ENCODE measurements at regions not wholly inside any gene's neighbourhood (a gene's known extent, or its start where the extent isn't known, plus 50 kb on each side); places are given as distances from the start of the nearest gene placed in this dataset.

GRCh38 chr13:30026093-30026492, 175.7 kb upstream of the UBL3 start:
- DNase-seq, result no peak

- no peak for DNase-seq
These were observed 174.9 kb upstream of the UBL3 start for GRCh38 chr13:30025351-30025750.

DNA sequence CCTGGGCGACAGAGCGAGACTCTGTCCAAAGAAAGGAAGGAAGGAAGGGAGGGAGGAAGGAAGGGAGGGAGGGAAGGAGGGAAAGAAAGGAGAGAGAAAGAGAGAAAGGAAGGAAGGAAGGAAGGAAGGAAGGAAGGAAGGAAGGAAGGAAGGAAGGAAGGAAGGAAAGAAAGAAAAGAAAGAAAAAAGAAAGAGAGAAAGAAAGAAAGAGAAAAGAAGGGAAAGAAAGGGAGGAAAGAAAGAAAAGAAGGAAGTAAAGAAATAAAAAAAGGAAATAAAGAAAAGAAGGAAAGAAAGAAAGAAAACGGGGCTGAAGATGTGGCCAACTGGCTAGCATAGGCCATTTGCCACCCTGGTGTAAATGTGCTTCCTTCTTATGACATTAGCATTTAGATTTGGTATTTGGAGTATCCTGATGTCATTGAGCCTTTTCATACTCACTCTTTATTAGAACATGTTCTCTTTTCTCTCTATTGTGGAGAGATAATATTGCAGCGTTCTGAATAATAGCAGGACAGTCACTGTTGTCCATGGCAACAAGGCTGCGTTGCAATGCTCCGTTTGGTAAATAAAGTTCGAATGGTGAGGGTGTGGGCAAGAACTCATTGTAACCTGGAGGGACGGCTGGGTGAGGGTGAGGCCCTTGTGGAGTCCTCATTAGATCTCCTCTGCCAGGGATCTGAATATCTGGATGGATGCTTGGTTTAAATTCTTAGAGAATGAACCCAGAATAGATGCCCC, 173.9 kb upstream of the UBL3 start:
- no peak for DNase-seq

- no peak for DNase-seq
These were observed 172.9 kb upstream of the UBL3 start for GRCh38 chr13:30023196-30023895.

DNA sequence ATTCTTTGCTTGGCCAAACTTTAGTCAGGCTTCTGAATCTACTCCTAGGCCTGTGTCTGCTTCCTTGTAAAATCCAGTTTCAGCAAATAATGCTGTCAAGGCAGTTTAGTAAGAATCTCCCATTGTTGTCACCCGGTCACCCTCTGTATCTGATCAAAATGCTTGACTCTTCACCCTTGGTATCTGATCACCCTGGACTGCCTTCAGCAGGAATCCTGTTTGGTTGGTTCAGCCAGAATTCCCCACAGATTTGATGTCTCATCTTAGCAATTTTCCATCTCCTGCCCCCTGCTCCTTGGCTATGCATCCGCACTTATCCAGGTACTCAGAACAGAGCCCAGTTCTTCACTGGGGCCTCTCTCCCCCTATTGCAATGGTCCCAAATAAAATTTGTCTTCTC, 172.4 kb upstream of the UBL3 start:
- no peak for DNase-seq

DNA sequence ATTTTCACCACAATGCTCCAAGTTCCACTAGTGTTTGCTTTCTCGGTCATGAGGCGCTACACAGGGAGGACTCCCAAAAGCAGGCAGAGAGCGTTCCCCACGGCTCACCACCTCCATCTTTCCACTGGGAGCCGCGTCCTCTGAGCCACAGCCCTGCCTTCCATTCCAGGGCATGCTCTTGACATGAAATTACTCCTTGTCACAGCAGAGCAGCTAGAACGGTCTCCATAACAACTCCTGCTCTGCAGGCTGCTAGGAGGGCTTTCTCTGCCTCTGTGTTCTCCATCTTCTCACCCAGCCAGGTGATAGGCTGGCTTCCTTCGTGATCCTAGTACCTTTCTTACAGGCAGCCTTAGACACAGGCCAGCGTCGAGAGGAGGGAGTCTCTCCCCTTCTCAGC, 171.8 kb upstream of the UBL3 start:
- DNase-seq, result no peak

GRCh38 chr13:30021611-30022010, 171.2 kb upstream of the UBL3 start:
- DNase-seq, result no peak

DNA sequence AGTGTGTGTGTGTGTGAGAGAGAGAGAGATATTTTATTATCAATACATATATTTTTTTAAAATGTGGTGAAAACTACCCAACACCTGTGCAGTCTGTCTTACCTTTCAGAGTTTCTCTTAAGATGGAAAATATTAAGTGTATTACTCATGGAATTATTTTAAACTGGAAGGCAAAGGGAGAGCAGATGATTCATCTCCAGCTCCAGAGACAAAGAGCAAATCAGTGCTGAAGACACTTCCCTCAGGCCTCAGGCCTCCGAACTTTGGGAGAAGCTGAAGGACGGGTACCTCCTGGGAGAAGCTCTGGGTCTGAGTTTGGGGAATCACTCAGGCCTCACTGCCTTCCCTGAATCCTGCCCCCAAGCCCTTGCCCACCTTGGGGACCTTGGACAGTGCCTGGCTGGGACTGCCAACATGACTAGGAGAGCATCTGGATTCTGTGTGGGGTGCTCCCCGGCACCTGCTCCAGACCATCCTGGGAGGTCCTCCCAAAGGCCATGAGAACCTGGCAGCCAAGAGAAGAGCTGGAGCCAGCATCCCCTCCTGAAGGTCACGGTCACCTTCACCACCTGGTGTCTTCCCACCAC, 170.4 kb upstream of the UBL3 start:
- DNase-seq, result no peak

- no peak for DNase-seq
These were observed 169.5 kb upstream of the UBL3 start for GRCh38 chr13:30019648-30020626.

- DNase-seq, result peak in 1 of 2 experiments; percentile 25
These were observed 167.5 kb upstream of the UBL3 start for GRCh38 chr13:30017880-30018279.

DNA sequence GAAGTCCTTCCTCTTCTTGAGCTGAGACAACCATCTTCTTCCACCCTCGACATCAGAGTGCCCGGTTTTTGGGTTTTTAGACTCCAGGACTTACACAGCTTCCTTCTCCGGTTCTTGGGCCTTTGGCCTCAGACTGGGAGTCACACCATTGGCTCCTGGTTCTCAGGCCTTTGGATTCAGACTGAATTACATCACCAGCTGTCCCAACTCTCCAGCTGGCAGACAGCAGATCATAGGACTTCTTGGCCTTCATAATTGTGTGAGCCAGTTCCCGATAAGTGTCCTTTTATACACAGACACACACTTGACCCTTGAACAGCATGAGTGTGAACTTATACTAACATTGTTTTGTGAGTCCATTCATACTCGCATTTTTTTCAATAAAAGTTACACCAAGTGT, 166.0 kb upstream of the UBL3 start:
- no peak for DNase-seq

DNA sequence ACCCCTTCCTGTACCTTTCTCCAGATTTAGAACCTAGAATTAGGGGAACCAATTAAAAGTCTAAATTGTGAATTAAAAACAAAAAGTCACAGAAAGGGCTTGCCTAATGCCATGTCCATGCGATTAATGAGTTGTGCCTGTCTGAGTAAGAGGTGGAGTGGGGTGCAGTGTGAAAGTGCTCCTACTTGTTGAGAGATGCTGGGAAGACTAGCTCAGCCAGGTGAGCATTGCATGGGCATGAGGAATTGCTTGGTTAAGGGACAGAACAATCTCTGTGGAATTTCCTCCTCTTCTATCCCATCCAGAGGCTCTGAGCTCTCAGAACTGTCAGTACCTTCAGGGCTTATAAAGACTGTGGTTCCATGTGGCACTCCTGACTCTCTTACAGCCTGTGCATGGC, 159.0 kb upstream of the UBL3 start:
- DNase-seq, result no peak

GRCh38 chr13:30006246-30006645, 155.8 kb upstream of the UBL3 start:
- DNase-seq, result no peak

DNA sequence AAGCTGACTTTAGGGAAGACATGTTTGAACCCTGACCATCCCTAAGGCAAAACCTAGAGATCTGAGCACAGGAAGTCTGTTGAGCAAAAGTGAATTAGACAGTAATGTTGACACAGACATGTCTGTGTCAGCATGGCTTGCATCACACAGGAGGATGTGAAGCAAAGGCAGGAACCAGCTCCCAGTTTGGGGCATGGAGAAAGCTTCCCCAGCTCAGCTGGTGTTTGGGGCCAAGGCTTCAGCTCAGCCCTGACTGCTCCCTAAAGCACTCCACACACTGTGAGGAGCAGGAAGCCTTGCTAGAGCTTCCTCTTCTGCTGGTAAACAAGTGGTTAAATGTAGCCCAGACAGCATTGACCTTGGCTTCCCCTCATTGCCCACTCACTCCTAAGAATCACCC, 153.8 kb upstream of the UBL3 start:
- no peak for DNase-seq

DNA sequence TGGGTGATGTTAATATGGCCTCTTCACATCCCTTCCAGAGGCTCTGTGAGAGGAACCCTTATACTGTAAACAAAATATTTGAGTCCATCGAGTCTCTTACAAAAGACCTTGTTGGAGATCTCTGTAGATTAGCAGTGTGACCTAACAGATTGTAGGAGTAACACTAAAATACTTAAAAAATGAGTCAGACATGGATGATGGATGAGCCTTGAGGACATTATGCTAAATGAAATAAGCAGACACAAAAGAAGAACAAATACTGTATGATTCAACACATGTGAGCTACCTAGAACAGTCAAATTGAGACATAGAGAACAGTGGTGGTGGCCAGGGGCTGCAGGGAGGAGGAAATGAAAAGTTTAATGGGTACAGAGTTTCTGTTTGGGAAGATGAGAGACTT, 152.2 kb upstream of the UBL3 start:
- no peak for DNase-seq

DNA sequence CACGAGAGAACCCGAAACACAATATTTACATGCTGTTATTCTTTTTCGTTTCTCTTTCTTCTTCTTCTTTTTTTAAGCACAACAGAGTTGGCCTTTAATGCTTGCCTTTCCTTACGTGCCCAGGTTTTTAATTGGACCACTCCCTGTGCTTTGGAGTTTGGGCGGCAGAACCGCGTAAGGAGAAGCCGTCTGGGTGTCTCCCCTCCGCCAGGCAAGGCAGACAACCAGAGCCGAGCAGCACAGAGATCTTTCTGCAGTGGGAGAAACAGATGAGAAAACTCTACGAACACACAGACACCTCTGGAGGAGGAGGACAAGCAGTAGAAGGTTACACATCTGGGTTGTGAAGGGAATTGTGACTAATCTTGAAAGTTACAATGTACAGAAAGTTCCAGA, 150.0 kb upstream of the UBL3 start:
- no peak for DNase-seq

DNA sequence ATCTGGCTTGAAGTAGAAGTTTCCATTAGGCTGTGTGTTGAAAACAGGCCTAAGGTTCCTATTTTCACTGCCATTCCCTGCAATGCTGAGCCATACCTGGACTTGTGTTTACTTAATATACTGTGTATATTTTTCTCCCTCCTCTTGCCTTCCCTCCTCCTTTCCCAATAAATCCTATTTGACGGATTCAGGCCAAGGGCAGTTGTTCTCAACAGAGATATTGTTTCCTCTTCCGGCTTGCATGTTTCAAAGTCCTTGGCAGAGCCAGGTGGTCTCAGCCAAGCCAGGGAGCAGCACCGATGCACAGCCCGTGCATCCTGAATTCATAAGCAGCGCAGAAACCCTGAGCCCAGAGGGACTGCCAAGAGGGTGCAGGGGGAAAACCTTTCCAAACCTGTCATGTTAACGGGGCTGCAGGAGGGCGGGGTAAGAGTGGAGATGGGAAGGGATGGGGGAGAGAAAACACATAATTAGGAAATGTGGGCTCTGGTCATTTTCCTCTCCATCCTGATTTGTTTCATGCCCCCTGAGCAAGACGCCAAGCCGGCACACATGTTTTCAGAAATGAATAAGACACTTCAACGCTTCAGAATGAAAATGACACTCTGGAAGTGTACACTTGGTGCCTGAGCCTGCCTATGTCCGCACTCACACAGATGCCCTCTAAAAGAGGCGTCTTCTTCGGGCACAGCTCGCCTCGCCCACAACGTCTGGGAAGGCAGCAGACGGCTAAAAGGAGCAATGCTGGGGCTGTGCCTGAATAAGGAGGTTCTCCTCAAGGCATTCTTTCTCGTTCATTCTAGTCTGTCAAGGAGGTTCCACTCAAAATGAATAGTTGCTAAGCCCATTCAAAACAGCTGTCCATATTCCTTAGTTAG, 149.3 kb upstream of the UBL3 start:
- no peak for DNase-seq

DNA sequence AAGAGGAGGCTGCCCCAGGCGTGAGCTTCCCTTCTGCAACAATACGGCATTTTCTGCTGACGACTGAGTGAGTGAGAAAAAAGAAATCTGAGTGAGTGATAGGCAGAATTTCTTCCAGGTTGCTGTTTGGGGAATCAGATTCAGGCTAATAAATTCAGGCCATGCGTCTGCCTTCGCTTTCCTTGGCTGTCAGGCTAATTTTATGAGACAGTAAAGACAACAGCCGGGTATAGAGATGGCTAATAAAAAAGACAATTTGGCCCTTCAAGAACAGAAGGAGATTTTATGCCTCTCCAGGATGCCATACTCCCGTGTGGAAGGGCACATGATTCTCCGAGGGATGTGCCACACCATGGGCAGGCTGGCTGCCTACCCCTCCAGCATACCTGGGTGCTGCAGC, 145.9 kb upstream of the UBL3 start:
- no peak for DNase-seq

GRCh38 chr13:29994911-29995595, 144.6 kb upstream of the UBL3 start:
- DNase-seq, result peak; percentile 40 to 64

DNA sequence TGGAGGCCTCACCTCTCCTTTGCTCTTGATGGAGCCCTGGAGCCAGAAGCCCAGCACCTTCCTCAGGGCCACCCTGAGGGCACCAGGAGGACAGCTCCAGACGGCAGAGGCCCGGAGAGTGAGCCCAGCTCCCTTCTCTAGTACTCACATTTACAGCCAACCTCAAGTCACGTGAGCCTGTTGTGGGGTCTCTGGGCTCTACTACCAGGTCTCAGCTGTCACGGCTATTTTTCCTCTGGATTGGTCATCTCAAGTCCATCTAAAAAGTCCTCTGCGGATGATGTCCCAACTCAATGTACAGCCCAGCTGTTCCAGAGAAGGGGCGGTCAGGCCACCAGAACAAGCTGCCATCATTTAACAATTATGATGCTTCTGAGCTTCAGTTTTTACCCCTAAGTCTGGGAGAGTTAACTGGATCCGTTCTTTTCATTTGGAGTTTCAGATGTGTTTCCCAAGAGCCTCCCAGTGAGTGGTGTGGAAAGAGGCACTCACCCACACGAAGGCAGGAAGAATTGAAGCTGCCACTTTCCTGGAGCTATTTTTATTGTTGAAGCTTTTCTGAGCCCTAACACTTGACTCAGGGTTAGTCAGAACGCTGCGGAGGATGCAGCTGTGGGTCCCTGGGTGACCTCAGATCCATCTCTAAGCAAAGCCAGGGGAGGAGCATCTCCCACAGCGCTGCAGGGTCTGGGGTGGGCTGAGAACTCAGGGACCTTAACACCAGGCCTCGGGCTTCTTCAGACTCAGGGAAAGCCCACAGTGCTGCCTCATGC, 143.5 kb upstream of the UBL3 start:
- no peak for DNase-seq

DNA sequence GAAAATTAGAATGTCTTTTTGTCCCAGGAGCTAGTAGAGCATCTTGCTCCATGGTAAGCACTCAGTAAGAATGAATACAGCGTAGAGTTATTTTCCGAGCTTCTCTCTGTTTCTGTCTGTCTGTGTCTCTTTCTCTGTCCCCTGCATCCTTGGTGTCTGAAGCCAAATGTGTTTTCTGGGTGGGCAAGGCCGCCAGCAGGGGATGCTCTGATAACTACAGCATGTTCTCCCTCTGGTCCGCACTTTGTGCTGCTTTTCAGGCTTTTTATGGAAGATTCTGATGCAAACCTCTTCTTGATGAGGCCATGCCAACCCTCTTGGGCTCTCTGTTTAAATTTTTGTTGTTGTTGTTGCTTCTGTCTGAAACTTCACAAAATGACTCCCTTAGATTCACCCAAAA, 142.8 kb upstream of the UBL3 start:
- DNase-seq, result no peak
